NT2/D1 (cell line): ENCODE measurements at regions not wholly inside any gene's neighbourhood (a gene's known extent, or its start where the extent isn't known, plus 50 kb on each side); places are given as distances from the start of the nearest gene placed in this dataset.

Experiments used
- SUZ12 ChIP-seq: IDR thresholded peaks from 2 replicates; pipeline ENCODE4 v1.6.1; 2011; ENCODE audit not compliant: insufficient read length, insufficient read depth; ENCODE audit errors: extremely low read depth
- YY1 ChIP-seq: IDR thresholded peaks from 2 replicates; pipeline ENCODE4 v1.6.1; 2011; ENCODE audit not compliant: insufficient read length, insufficient read depth

- TF ChIP-seq YY1 (no peak), SUZ12 (no peak)
These were observed 415.7 kb upstream of the ROBO2 start for GRCh38 chr3:76624164-76624563.
